Endothelial cell of umbilical vein (primary cell): ENCODE measurements at regions not wholly inside any gene's neighbourhood (a gene's known extent, or its start where the extent isn't known, plus 50 kb on each side); places are given as distances from the start of the nearest gene placed in this dataset.

Source experiments
- BruUV-seq: library from RNA; stranded (reverse); fragments of 400-500 nt; replicated peaks from 2 replicates; lab custom pipeline; 2021; lab: Mats Ljungman, UMichigan
- CTCF ChIA-PET: fragments of 300-600, 350-600 bp; sonication (Branson Sonifier 250); formaldehyde crosslinking; loops from one replicate; lab custom pipeline; 2021; ENCODE audit warnings: antibody characterized with exemption, inconsistent platforms; lab: Charles Lee
- POLR2A ChIA-PET: fragments of 300-600, 350-600 bp; sonication (Branson Sonifier 250); formaldehyde crosslinking; loops from one replicate; lab custom pipeline; 2021; ENCODE audit warnings: antibody characterized with exemption, inconsistent platforms; lab: Charles Lee
- DNase-seq: peaks from one replicate; pipeline ENCODE4 v3.0.0-alpha.2; 2011; ENCODE audit warnings: low read depth, low spot score
- FAIRE-seq: peaks from 2 replicates; lab custom pipeline; 2011; peaks lifted over from hg19 to GRCh38; lab: Jason Lieb, UNC
- H2AFZ ChIP-seq: 2 replicates; pipeline ENCODE4 v1.6.0; 2012; ENCODE audit warnings: low read depth, low read length, control low read depth, inconsistent platforms
- H3K27ac ChIP-seq: 2 replicates; pipeline ENCODE4 v1.5.1; 2011; ENCODE audit warnings: low read depth, mild to moderate bottlenecking, control low read depth, low read length, moderate library complexity; ENCODE audit not compliant: insufficient read depth
- H3K27me3 ChIP-seq, 2 experiments: 2 replicates each; pipeline versions ENCODE4 v1.6.0 to v1.6.1; 2011; ENCODE audit warnings: low read length in 2 of 2, mixed read lengths in 1 of 2; ENCODE audit not compliant: control insufficient read depth in 2 of 2, insufficient read depth in 2 of 2
- H3K36me3 ChIP-seq, 2 experiments: 2 replicates in 1 of 2; 3 replicates in 1 of 2; pipeline ENCODE4 v1.5.1; 2011; ENCODE audit warnings: low read length in 2 of 2, mild to moderate bottlenecking in 1 of 2, moderate library complexity in 1 of 2; ENCODE audit not compliant: control insufficient read depth in 2 of 2, insufficient read depth in 2 of 2; ENCODE audit errors: extremely low read depth in 1 of 2
- H3K4me1 ChIP-seq: 3 replicates; pipeline ENCODE4 v1.5.1; 2011; ENCODE audit warnings: mild to moderate bottlenecking, low read length; ENCODE audit not compliant: control insufficient read depth, insufficient read depth; ENCODE audit errors: extremely low read depth
- H3K4me2 ChIP-seq: 2 replicates; pipeline ENCODE4 v1.6.1; 2011; ENCODE audit warnings: low read length, control low read depth, mixed read lengths; ENCODE audit not compliant: insufficient read depth
- H3K4me3 ChIP-seq, 3 experiments: fragments of 200-600 bp in 1 of 3; sonication (generic), shearing (Covaris generic) in 1 of 3; replicated peaks in 1 of 3; 2 replicates each; pipeline ENCODE4 v1.5.1; 2011 to 2016; ENCODE audit warnings: control low read depth in 3 of 3, low read length in 3 of 3, mild to moderate bottlenecking in 2 of 3, inconsistent platforms in 1 of 3, low read depth in 1 of 3, moderate library complexity in 1 of 3; ENCODE audit not compliant: insufficient read depth in 1 of 3
- H3K79me2 ChIP-seq: 2 replicates; pipeline ENCODE4 v1.6.0; 2012; ENCODE audit warnings: low read length, inconsistent platforms; ENCODE audit not compliant: control insufficient read depth, insufficient read depth
- H3K9ac ChIP-seq: replicated peaks from 2 replicates; pipeline ENCODE3; 2011; ENCODE audit warnings: low read length, control low read depth; ENCODE audit not compliant: insufficient read depth; ENCODE audit errors: extremely low read depth
- H3K9me1 ChIP-seq: replicated peaks from 3 replicates; pipeline ENCODE4 v1.6.0; 2011; ENCODE audit warnings: mild to moderate bottlenecking, low read length; ENCODE audit not compliant: control insufficient read depth, insufficient read depth; ENCODE audit errors: extremely low read depth
- H3K9me3 ChIP-seq: replicated peaks from 2 replicates; pipeline ENCODE4 v1.5.1; 2012; ENCODE audit warnings: low read length, inconsistent platforms; ENCODE audit not compliant: control insufficient read depth, insufficient read depth
- H4K20me1 ChIP-seq: replicated peaks from 2 replicates; pipeline ENCODE3; 2011; ENCODE audit warnings: mild to moderate bottlenecking, low read length; ENCODE audit not compliant: control insufficient read depth, insufficient read depth; ENCODE audit errors: extremely low read depth
- EZH2 ChIP-seq: IDR thresholded peaks from 2 replicates; pipeline ENCODE4 v1.6.1; 2012; ENCODE audit warnings: borderline replicate concordance, low read depth, mild to moderate bottlenecking, moderate library complexity, low read length, inconsistent platforms; ENCODE audit not compliant: severe bottlenecking
- FOS ChIP-seq: IDR thresholded peaks from 2 replicates; pipeline ENCODE4 v1.6.1; 2011; ENCODE audit warnings: mild to moderate bottlenecking, low read length, moderate library complexity, borderline replicate concordance; ENCODE audit not compliant: insufficient read depth
- GATA2 ChIP-seq: IDR thresholded peaks from 2 replicates; pipeline ENCODE4 v1.7.0; 2011; ENCODE audit warnings: low read depth, mild to moderate bottlenecking, moderate library complexity, mixed read lengths, low read length; ENCODE audit not compliant: insufficient read length, insufficient read depth
- JUN ChIP-seq: IDR thresholded peaks from 2 replicates; pipeline ENCODE4 v1.6.1; 2011; ENCODE audit warnings: borderline replicate concordance, low read depth; ENCODE audit not compliant: insufficient read length, insufficient read depth
- MYC ChIP-seq: IDR thresholded peaks from one replicate; pipeline ENCODE4 v1.6.1; 2011; ENCODE audit warnings: mild to moderate bottlenecking, low read depth, low read length
- POLR2A ChIP-seq: IDR thresholded peaks from 2 replicates; pipeline ENCODE4 v1.6.1; 2012; ENCODE audit warnings: low read depth, mild to moderate bottlenecking, control low read depth, low read length
- POLR2AphosphoS5 ChIP-seq: IDR thresholded peaks from 2 replicates; pipeline ENCODE4 v1.6.1; 2012; ENCODE audit warnings: low read depth, mild to moderate bottlenecking, control low read depth, low read length, moderate library complexity; ENCODE audit not compliant: insufficient read depth
- dilution Hi-C: fragments of 300-500 bp; cut with MboI; formaldehyde crosslinking; loops from one replicate; pipeline ENCODE4 v1.15.0; 2019; ENCODE audit warnings: low sequenced_read_pairs; ENCODE audit not compliant: extremely low pct_ligation_motif_present
- intact Hi-C: fragments of 100-400 bp; cut with micrococcal nuclease; formaldehyde crosslinking; loops from one replicate; pipeline ENCODE4 v1.10.0; 2022
- TF ChIP-seq, protein P1 (sequence below): IDR thresholded peaks from 2 replicates; pipeline ENCODE4 v1.6.1; 2011; ENCODE audit not compliant: insufficient read depth, insufficient read length
- TF ChIP-seq, protein P2 (sequence below), 2 donors: IDR thresholded peaks; 1 replicate in 1 of 2; 2 replicates in 1 of 2; pipeline ENCODE4 v1.5.1; 2011; ENCODE audit warnings: low read length in 2 of 2, mild to moderate bottlenecking in 2 of 2, moderate library complexity in 2 of 2, control low read depth in 1 of 2, inconsistent platforms in 1 of 2, low read depth in 1 of 2; ENCODE audit not compliant: insufficient read depth in 1 of 2; ENCODE audit errors: extremely low read depth in 1 of 2

DNA sequence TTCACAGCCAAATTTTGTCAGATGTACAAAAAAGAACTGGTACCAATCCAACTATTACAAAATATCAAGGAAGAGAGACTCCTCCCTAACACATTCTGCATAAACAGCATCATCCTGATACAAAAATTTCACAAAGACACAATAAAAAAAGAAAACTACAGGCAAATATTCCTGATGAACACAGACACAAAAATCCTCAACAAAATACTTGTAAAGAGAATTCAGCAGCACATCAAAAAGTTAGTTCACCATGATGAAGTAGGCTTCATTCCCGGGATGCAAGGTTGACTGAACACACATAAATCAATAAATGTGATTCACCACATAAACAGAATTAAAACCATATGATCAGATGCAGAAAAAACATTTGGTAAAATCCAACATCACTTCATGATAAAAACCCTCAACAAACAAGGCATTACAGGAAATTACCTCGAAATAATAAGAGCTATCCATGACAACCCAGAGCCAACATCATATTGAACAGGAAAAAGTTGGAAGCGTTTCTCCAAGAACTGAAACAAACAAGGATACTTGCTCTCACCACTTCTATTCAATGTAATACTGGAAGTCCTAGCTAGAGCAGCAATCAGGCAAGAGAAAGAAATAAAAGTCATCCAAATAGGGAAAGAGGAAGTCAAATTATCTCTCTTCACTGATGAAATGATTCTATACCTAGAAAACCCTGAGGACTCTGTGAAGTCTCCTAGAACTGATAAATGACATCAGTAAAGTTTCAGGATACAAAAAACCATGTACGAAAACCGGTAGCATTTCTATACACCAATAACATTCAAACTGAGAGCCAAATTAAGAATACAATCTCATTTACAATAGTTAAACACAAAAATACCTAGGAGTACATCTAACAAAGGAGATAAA, 223.1 kb downstream of the REEP3 start:
- no peaks in the 10 kb centered on the region for H3K36me3 ChIP-seq
- no peak overlapping the region for H3K4me2 ChIP-seq
- H3K27ac ChIP-seq = no peak overlapping the region
- no TSS peak for BruUV-seq
- TF ChIP-seq POLR2AphosphoS5 (no peak), JUN (no peak), EZH2 (no peak)
- ChIA-PET CTCF (no interaction called here), POLR2A (no interaction called here)
- H3K9me1 ChIP-seq = no peaks in the 10 kb centered on the region
- FAIRE-seq (no peak), DNase-seq (no peak)
- H3K9me3 ChIP-seq = no peaks in the 10 kb centered on the region
- H3K79me2 ChIP-seq = no peaks in the 10 kb centered on the region
- no peaks in the 10 kb centered on the region for H4K20me1 ChIP-seq
- intact Hi-C loops = no loop called here
- H2AFZ ChIP-seq = no peak overlapping the region
- peaks cover 0 to 4% of the 10 kb centered on the region in 2 experiments for H3K27me3 ChIP-seq
- dilution Hi-C loops = no loop called here
- H3K9ac ChIP-seq = no peak overlapping the region
- no peaks in the 10 kb centered on the region for H3K4me1 ChIP-seq
- no peak overlapping the region for H3K4me3 ChIP-seq

DNA sequence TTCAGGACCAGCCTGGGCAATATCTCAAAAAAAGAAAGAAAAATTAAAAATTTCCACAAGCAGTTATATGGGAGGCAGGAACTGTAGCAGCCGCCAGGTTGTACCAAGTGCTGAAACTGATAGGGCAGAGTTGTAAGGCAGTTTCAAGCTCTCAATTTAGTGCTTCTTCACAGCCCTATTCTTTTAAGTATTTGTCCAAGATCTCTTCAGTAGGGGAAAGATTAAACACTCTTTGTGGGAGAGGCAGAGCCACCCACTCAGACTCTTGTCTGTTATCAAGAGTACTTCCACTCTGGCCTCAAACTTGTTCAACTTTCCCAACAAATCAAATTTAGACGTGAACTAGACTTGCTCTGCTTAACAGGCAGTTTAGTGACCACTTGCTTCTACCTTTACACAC, 228.7 kb downstream of the REEP3 start:
- Histone ChIP-seq H3K9ac (no peak overlapping the region), H2AFZ (no peak overlapping the region), H3K9me3 (no peaks in the 10 kb centered on the region), H3K4me1 (no peaks in the 10 kb centered on the region), H3K9me1 (no peaks in the 10 kb centered on the region), H3K27me3 (no peaks in the 10 kb centered on the region), H3K4me3 (no peak overlapping the region), H3K27ac (no peak overlapping the region), H3K79me2 (no peaks in the 10 kb centered on the region), H3K36me3 (no peaks in the 10 kb centered on the region), H4K20me1 (no peaks in the 10 kb centered on the region), H3K4me2 (no peak overlapping the region)
- dilution Hi-C loops = no loop called here
- DNase-seq = no peak
- BruUV-seq = no TSS peak
- CTCF ChIA-PET = no interaction called here
- TF ChIP-seq EZH2 (no peak), FOS (no peak), MYC (no peak), GATA2 (no peak), POLR2AphosphoS5 (no peak), JUN (no peak), POLR2A (no peak)
- TF ChIP-seq, protein P1, sequence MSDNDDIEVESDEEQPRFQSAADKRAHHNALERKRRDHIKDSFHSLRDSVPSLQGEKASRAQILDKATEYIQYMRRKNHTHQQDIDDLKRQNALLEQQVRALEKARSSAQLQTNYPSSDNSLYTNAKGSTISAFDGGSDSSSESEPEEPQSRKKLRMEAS = no peak
- TF ChIP-seq, protein P2, sequence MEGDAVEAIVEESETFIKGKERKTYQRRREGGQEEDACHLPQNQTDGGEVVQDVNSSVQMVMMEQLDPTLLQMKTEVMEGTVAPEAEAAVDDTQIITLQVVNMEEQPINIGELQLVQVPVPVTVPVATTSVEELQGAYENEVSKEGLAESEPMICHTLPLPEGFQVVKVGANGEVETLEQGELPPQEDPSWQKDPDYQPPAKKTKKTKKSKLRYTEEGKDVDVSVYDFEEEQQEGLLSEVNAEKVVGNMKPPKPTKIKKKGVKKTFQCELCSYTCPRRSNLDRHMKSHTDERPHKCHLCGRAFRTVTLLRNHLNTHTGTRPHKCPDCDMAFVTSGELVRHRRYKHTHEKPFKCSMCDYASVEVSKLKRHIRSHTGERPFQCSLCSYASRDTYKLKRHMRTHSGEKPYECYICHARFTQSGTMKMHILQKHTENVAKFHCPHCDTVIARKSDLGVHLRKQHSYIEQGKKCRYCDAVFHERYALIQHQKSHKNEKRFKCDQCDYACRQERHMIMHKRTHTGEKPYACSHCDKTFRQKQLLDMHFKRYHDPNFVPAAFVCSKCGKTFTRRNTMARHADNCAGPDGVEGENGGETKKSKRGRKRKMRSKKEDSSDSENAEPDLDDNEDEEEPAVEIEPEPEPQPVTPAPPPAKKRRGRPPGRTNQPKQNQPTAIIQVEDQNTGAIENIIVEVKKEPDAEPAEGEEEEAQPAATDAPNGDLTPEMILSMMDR (IDR thresholded peaks at IDR 0.05; ENCODE audit: extremely low read depth in 1 of 2, insufficient read depth in 1 of 2, low read depth in 1 of 2, low read length in 2 of 2) = no peak
- POLR2A ChIA-PET = no interaction called here
- no peak for FAIRE-seq
- intact Hi-C loops = no loop called here
